IMR-90 (cell line): ENCODE measurements at regions not wholly inside any gene's neighbourhood (a gene's known extent, or its start where the extent isn't known, plus 50 kb on each side); places are given as distances from the start of the nearest gene placed in this dataset.

ENCODE experiments used
- CHD1 ChIP-seq: IDR thresholded peaks from 2 replicates; pipeline ENCODE4 v1.6.1; 2012; ENCODE audit warnings: low read depth, low read length, improper control_type of control experiment
- CTCF ChIP-seq: conservative IDR thresholded peaks from 2 replicates; pipeline ENCODE4 v1.5.1; 2012; ENCODE audit warnings: mild to moderate bottlenecking, low read depth, low read length, improper control_type of control experiment
- FOS ChIP-seq: fragments of 150-350 bp; IDR thresholded peaks from 2 replicates; pipeline ENCODE4 v1.6.1; 2016; ENCODE audit warnings: low read depth, low read length
- MAFK ChIP-seq: IDR thresholded peaks from 2 replicates; pipeline ENCODE4 v1.6.1; 2012; ENCODE audit warnings: low read depth, low read length, improper control_type of control experiment
- MAZ ChIP-seq: IDR thresholded peaks from 2 replicates; pipeline ENCODE4 v1.6.1; 2012; ENCODE audit warnings: low read depth, mild to moderate bottlenecking, low read length, improper control_type of control experiment, moderate library complexity, borderline replicate concordance
- MXI1 ChIP-seq: IDR thresholded peaks from 2 replicates; pipeline ENCODE4 v1.6.1; 2012; ENCODE audit warnings: low read depth, mild to moderate bottlenecking, low read length, moderate library complexity, borderline replicate concordance
- POLR2A ChIP-seq: IDR thresholded peaks from 2 replicates; pipeline ENCODE4 v1.6.1; 2012; ENCODE audit warnings: mild to moderate bottlenecking, low read depth, low read length
- RCOR1 ChIP-seq: IDR thresholded peaks from 2 replicates; pipeline ENCODE4 v1.6.1; 2012; ENCODE audit warnings: mild to moderate bottlenecking, low read length, improper control_type of control experiment; ENCODE audit not compliant: insufficient replicate concordance
- RFX5 ChIP-seq: IDR thresholded peaks from 2 replicates; pipeline ENCODE4 v1.8.0; 2012; ENCODE audit warnings: low read depth, mild to moderate bottlenecking, low read length, moderate library complexity
- SMC3 ChIP-seq: fragments of 150-350 bp; IDR thresholded peaks from 2 replicates; pipeline ENCODE4 v1.6.1; 2016; ENCODE audit warnings: low read depth, mild to moderate bottlenecking, antibody characterized with exemption, low read length, moderate library complexity
- USF2 ChIP-seq: fragments of 150-350 bp; IDR thresholded peaks from 2 replicates; pipeline ENCODE4 v1.6.1; 2017; ENCODE audit warnings: mild to moderate bottlenecking, antibody characterized with exemption, low read length, low read depth

DNA sequence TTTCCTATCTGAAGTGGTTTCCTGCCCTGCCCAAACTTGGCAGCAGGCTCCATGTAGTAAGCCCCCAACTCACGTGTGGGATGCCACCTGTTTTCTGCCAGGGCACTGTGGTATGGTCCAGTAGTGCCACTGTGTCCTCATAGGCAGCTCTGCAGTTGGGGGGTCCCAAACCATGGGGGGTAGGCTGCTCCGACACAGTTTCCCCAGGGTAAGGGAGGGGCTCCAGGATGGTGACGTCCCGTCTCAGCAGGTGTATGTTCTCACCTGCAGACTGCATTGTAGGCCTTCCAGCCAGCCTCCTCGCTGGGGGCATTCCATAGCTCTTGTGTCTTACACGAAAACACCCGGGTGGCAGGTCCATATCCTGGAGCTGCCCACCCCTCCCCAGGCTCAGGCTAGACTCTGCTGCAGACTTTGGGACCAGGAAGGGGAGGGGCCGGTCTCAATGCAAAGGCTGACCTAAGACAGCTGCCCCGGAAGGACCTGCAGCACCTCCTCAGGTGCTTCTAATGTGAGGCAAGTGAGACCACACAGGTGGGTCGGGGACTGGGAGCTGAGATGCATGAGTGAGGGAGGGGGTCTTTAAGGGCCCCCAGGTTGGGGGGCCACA lies 330.5 kb upstream of the IRX4 start:
- TF ChIP-seq MAFK, result no peak
- TF ChIP-seq POLR2A, result no peak
- no peak for TF ChIP-seq RCOR1
- no peak for TF ChIP-seq SMC3
- TF ChIP-seq CTCF, result no peak
- TF ChIP-seq RFX5, result no peak
- no peak for TF ChIP-seq MXI1
- no peak for TF ChIP-seq FOS
- no peak for TF ChIP-seq USF2
- TF ChIP-seq CHD1, result no peak
- no peak for TF ChIP-seq MAZ
